SK-N-SH (cell line): ENCODE measurements at regions not wholly inside any gene's neighbourhood (a gene's known extent, or its start where the extent isn't known, plus 50 kb on each side); places are given as distances from the start of the nearest gene placed in this dataset.

Experiments used
- CTCF ChIA-PET: fragments of 300-600, 350-600 bp; formaldehyde crosslinking; extraction: SDS; loops from one replicate; lab custom pipeline; 2021; lab: Yijun Ruan, JAX
- POLR2A ChIA-PET: fragments of 350-600 bp; sonication (Branson Sonifier 250); formaldehyde crosslinking; extraction: SDS; loops from one replicate; lab custom pipeline; 2020; ENCODE audit warnings: antibody characterized with exemption, inconsistent platforms; lab: Yijun Ruan, JAX
- DNase-seq: peaks from one replicate; pipeline ENCODE4 v3.0.0; 2012
- H2AFZ ChIP-seq: fragments of 200-600 bp; sonication (generic); 2 replicates; pipeline ENCODE4 v1.8.1; 2016; ENCODE audit warnings: antibody characterized with exemption, mild to moderate bottlenecking, low read depth
- H3F3A ChIP-seq: fragments of 200-600 bp; sonication (generic); replicated peaks from 2 replicates; pipeline ENCODE3; 2016; ENCODE audit warnings: antibody characterized with exemption, mild to moderate bottlenecking; ENCODE audit not compliant: insufficient read depth
- H3K27ac ChIP-seq, 2 experiments: fragments of 200-500 bp in 1 of 2; fragments of 200-600 bp in 1 of 2; sonication (Bioruptor generic) in 1 of 2; sonication (generic), shearing (Covaris generic) in 1 of 2; 2 replicates each; pipeline versions ENCODE4 v1.5.1 to v1.6.1; 2014 to 2016; ENCODE audit warnings: low read depth in 2 of 2, inconsistent platforms in 1 of 2, low read length in 1 of 2, mild to moderate bottlenecking in 1 of 2, mixed read lengths in 1 of 2
- H3K27me3 ChIP-seq: fragments of 200-600 bp; sonication (generic), shearing (Covaris generic); 2 replicates; pipeline ENCODE4 v1.6.1; 2016; ENCODE audit warnings: mixed run types; ENCODE audit not compliant: insufficient read depth
- H3K36me3 ChIP-seq, 2 experiments: fragments of 200-500 bp in 1 of 2; fragments of 200-600 bp in 1 of 2; sonication (Bioruptor generic) in 1 of 2; sonication (generic) in 1 of 2; replicated peaks in 1 of 2; 2 replicates each; pipeline versions ENCODE3 to v1.5.1; 2014 to 2016; ENCODE audit warnings: low read length in 1 of 2, mild to moderate bottlenecking in 1 of 2; ENCODE audit not compliant: insufficient read depth in 2 of 2, control insufficient read depth in 1 of 2
- H3K4me1 ChIP-seq, 2 experiments: fragments of 200-500 bp in 1 of 2; fragments of 200-600 bp in 1 of 2; sonication (Bioruptor generic) in 1 of 2; sonication (generic), shearing (Covaris generic) in 1 of 2; 2 replicates each; pipeline versions ENCODE4 v1.5.1 to v1.6.1; 2014 to 2016; ENCODE audit warnings: low read depth in 1 of 2, low read length in 1 of 2, mixed run types in 1 of 2; ENCODE audit not compliant: insufficient read depth in 2 of 2, control insufficient read depth in 1 of 2
- H3K4me2 ChIP-seq: fragments of 200-600 bp; sonication (generic), shearing (Covaris generic); 2 replicates; pipeline ENCODE4 v1.6.1; 2017; ENCODE audit warnings: mixed run types
- H3K4me3 ChIP-seq, 2 experiments: fragments of 200-500 bp in 1 of 2; fragments of 200-600 bp in 1 of 2; sonication (Bioruptor generic) in 1 of 2; sonication (generic), shearing (Covaris generic) in 1 of 2; 2 replicates each; pipeline versions ENCODE4 v1.5.1 to v1.8.1; 2014 to 2016; ENCODE audit warnings: low read depth in 2 of 2, inconsistent platforms in 1 of 2, low read length in 1 of 2, mild to moderate bottlenecking in 1 of 2, mixed read lengths in 1 of 2, moderate library complexity in 1 of 2
- H3K79me2 ChIP-seq: fragments of 200-600 bp; sonication (generic); 2 replicates; pipeline ENCODE4 v1.8.1; 2017; ENCODE audit warnings: mild to moderate bottlenecking; ENCODE audit not compliant: insufficient read depth
- H3K9ac ChIP-seq: fragments of 200-600 bp; sonication (generic); 2 replicates; pipeline ENCODE4 v1.6.1; 2017; ENCODE audit warnings: mixed run types
- H3K9me2 ChIP-seq: fragments of 200-600 bp; sonication (generic); 2 replicates; pipeline ENCODE4 v1.6.1; 2017; ENCODE audit warnings: mixed run types
- H3K9me3 ChIP-seq: fragments of 200-600 bp; sonication (generic); 2 replicates; pipeline ENCODE4 v1.6.1; 2017; ENCODE audit warnings: mixed run types, mild to moderate bottlenecking, moderate library complexity
- H4K20me1 ChIP-seq: fragments of 200-600 bp; sonication (generic); 2 replicates; pipeline ENCODE4 v1.6.1; 2017; ENCODE audit warnings: mild to moderate bottlenecking, mixed run types; ENCODE audit not compliant: insufficient read depth
- CHD2 ChIP-seq: fragments of 150-350 bp; IDR thresholded peaks from 2 replicates; pipeline ENCODE4 v1.6.1; 2018; ENCODE audit warnings: low read length; ENCODE audit not compliant: partially characterized antibody
- EP300 ChIP-seq, 2 experiments: IDR thresholded peaks; 2 replicates each; pipeline versions ENCODE4 v1.4.0 to v1.6.1; 2012; ENCODE audit warnings: borderline replicate concordance in 1 of 2, low read depth in 1 of 2, low read length in 1 of 2
- EZH2phosphoT487 ChIP-seq: fragments of 200-600 bp; sonication (generic); IDR thresholded peaks from 2 replicates; pipeline ENCODE4 v1.6.1; 2017; ENCODE audit warnings: low read depth, mixed run types, mild to moderate bottlenecking, antibody characterized with exemption, moderate library complexity, borderline replicate concordance
- FOXM1 ChIP-seq: IDR thresholded peaks from 2 replicates; pipeline ENCODE4 v1.4.0; 2012; ENCODE audit warnings: low read depth, mild to moderate bottlenecking
- GABPA ChIP-seq: IDR thresholded peaks from 2 replicates; pipeline ENCODE4 v1.4.0; 2012; ENCODE audit warnings: low read depth, mild to moderate bottlenecking
- GATA2 ChIP-seq: sonication (generic); formaldehyde crosslinking; IDR thresholded peaks from 2 replicates; pipeline ENCODE4 v1.5.0; 2020; ENCODE audit warnings: mild to moderate bottlenecking, missing genetic modification reagents
- IRF3 ChIP-seq: fragments of 150-350 bp; IDR thresholded peaks from 2 replicates; pipeline ENCODE4 v1.6.1; 2016; ENCODE audit warnings: mild to moderate bottlenecking, low read depth, low read length
- MAX ChIP-seq: IDR thresholded peaks from 2 replicates; pipeline ENCODE4 v1.4.0; 2012; ENCODE audit warnings: low read depth
- MEF2A ChIP-seq: IDR thresholded peaks from 2 replicates; pipeline ENCODE4 v1.4.0; 2012; ENCODE audit warnings: low read depth, borderline replicate concordance
- PBX3 ChIP-seq: IDR thresholded peaks from 2 replicates; pipeline ENCODE4; 2012
- POLR2AphosphoS5 ChIP-seq: IDR thresholded peaks from 2 replicates; pipeline ENCODE4 v1.6.1; 2012; ENCODE audit warnings: low read depth, low read length
- RAD21 ChIP-seq: IDR thresholded peaks from 2 replicates; pipeline ENCODE4 v1.6.1; 2012; ENCODE audit warnings: mild to moderate bottlenecking, low read length
- REST ChIP-seq: IDR thresholded peaks from 2 replicates; pipeline ENCODE4 v1.6.1; 2012; ENCODE audit warnings: mild to moderate bottlenecking, low read depth, low read length, moderate library complexity
- RXRA ChIP-seq: IDR thresholded peaks from 2 replicates; pipeline ENCODE4 v1.4.0; 2012; ENCODE audit warnings: low read depth, mild to moderate bottlenecking, borderline replicate concordance
- SIN3A ChIP-seq: IDR thresholded peaks from 2 replicates; pipeline ENCODE4 v1.6.1; 2012; ENCODE audit warnings: low read depth, mild to moderate bottlenecking, low read length, moderate library complexity, borderline replicate concordance
- TCF12 ChIP-seq: IDR thresholded peaks from 2 replicates; pipeline ENCODE4 v1.4.0; 2012
- ZBTB33 ChIP-seq: IDR thresholded peaks from 2 replicates; pipeline ENCODE4 v1.4.0; 2012; ENCODE audit warnings: low read depth, borderline replicate concordance
- WGBS: methylation state at CpG from one replicate; pipeline ENCODE4 v1.1.6; 2017; ENCODE audit warnings: low lambda C conversion rate; 5-methylcytosine and 5-hydroxymethylcytosine counted together

- no peak for TF ChIP-seq SIN3A
- TF ChIP-seq REST, result no peak
Measured at GRCh38 chr3:147812186-147812911, 403.2 kb downstream of the ZIC1 start (continued).

GRCh38 chr3:147813256-147813655, 404.1 kb downstream of the ZIC1 start:
- CTCF ChIA-PET, result no interaction called here
- H3K9me2 ChIP-seq, result no peaks in the 10 kb centered on the region
- no peak for TF ChIP-seq FOXM1
- TF ChIP-seq MAX, result no peak
- TF ChIP-seq PBX3, result no peak
- no peak for TF ChIP-seq RXRA
- no peak for TF ChIP-seq GATA2 (CRISPR knock-in tag)
- TF ChIP-seq CHD2, result no peak
- TF ChIP-seq EZH2phosphoT487, result no peak
- TF ChIP-seq GABPA, result no peak
- TF ChIP-seq SIN3A, result no peak
- TF ChIP-seq POLR2AphosphoS5, result no peak
- TF ChIP-seq EP300 (IDR thresholded peaks at IDR 0.05; ENCODE audit: borderline replicate concordance in 1 of 2, low read depth in 1 of 2, low read length in 1 of 2), result no peak
- TF ChIP-seq RAD21, result no peak
- no peak for TF ChIP-seq IRF3
- no peak for TF ChIP-seq ZBTB33
- TF ChIP-seq MEF2A, result no peak
- no peak for TF ChIP-seq TCF12
- TF ChIP-seq, all 33 proteins: peak for 0
- H3K4me1 ChIP-seq, result no peaks in the 10 kb centered on the region; a peak in 1 of 4 replicates
- H3K36me3 ChIP-seq, result no peaks in the 10 kb centered on the region
- H3K79me2 ChIP-seq, result no peaks in the 10 kb centered on the region
- no peaks in the 10 kb centered on the region for H4K20me1 ChIP-seq
- no peak overlapping the region for H3K4me3 ChIP-seq
- no peak for DNase-seq
- H3K9ac ChIP-seq, result no peak overlapping the region
- 44% methylated on average over 4 of the region's 4 CpGs for WGBS
- no peak overlapping the region for H2AFZ ChIP-seq
- H3K27ac ChIP-seq, result no peak overlapping the region
- H3F3A ChIP-seq, result no peaks in the 10 kb centered on the region
- POLR2A ChIA-PET, result no interaction called here
- H3K4me2 ChIP-seq, result no peak overlapping the region
- H3K27me3 ChIP-seq, result no peaks in the 10 kb centered on the region
- H3K9me3 ChIP-seq, result no peaks in the 10 kb centered on the region
